K562 (cell line): ENCODE measurements at regions not wholly inside any gene's neighbourhood (a gene's known extent, or its start where the extent isn't known, plus 50 kb on each side); places are given as distances from the start of the nearest gene placed in this dataset.

Source experiments
- KDM5B ChIP-seq: fragments of 200-600 bp; sonication (generic); IDR thresholded peaks from 2 replicates; pipeline ENCODE4 v1.6.1; 2012; ENCODE audit warnings: low read depth, mild to moderate bottlenecking, moderate library complexity, low read length, control low read depth, inconsistent platforms; ENCODE audit not compliant: insufficient replicate concordance
- ZBTB40 ChIP-seq, 2 experiments: fragments of 450-650 bp in 1 of 2; sonication (generic) in 1 of 2; formaldehyde crosslinking in 1 of 2; IDR thresholded peaks; 2 replicates each; pipeline versions ENCODE4 v1.7.1 to v1.9.0; 2016 to 2022; ENCODE audit warnings: inconsistent platforms in 1 of 2, mild to moderate bottlenecking in 1 of 2, missing genetic modification reagents in 1 of 2
- ZNF232 ChIP-seq: sonication (generic); formaldehyde crosslinking; IDR thresholded peaks from 2 replicates; pipeline ENCODE4 v1.8.0; 2022; ENCODE audit warnings: mild to moderate bottlenecking, missing genetic modification reagents
- TF ChIP-seq, protein P1 (sequence below), 2 experiments: fragments of 450-650 bp in 1 of 2; sonication (generic) in 1 of 2; formaldehyde crosslinking in 1 of 2; IDR thresholded peaks in 1 of 2; conservative IDR thresholded peaks in 1 of 2; 2 replicates each; pipeline versions ENCODE4 v1.6.1 to v1.8.1; 2016 to 2023; ENCODE audit warnings: mild to moderate bottlenecking in 2 of 2, moderate library complexity in 2 of 2, inconsistent platforms in 1 of 2, missing genetic modification reagents in 1 of 2

DNA sequence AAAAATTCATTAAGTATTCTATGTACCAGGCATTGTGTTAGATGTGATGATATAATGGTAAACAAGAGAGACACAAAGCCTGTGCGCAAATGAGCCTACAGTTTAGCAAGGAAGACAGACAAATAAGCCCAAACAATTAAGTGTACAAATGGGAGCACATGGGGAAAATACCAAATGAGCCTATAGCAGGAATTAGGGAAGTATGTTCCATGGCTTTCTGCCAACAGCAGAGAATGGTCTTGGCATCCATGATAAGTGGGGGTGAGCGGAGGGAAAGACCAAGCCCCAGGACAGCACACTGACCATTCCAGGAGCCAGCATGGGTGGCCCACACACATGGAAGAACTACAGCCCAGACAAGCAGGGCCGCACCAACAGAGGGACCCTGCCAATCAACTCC is 369.7 kb downstream of the DEPDC1B start:
- no peak for TF ChIP-seq KDM5B
- TF ChIP-seq, protein P1, sequence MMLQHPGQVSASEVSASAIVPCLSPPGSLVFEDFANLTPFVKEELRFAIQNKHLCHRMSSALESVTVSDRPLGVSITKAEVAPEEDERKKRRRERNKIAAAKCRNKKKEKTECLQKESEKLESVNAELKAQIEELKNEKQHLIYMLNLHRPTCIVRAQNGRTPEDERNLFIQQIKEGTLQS (IDR thresholded peaks at IDR 0.05) = no peak
- TF ChIP-seq, protein P1 (CRISPR knock-in tag; conservative IDR thresholded peaks at IDR 0.05) = no peak
- TF ChIP-seq ZNF232 (CRISPR knock-in tag) = no peak
- TF ChIP-seq ZBTB40 (IDR thresholded peaks at IDR 0.05) = no peak
- no peak for TF ChIP-seq ZBTB40 (CRISPR knock-in tag; IDR thresholded peaks at IDR 0.05)
